HEK293T (cell line): ENCODE measurements at regions not wholly inside any gene's neighbourhood (a gene's known extent, or its start where the extent isn't known, plus 50 kb on each side); places are given as distances from the start of the nearest gene placed in this dataset.

Source experiments
- FOXA1 ChIP-seq: fragments of 450-650 bp; IDR thresholded peaks from 2 replicates; pipeline ENCODE4 v1.6.1; 2016; ENCODE audit warnings: mild to moderate bottlenecking
- FOXK2 ChIP-seq: fragments of 450-650 bp; IDR thresholded peaks from 2 replicates; pipeline ENCODE4 v1.6.1; 2016; ENCODE audit warnings: mild to moderate bottlenecking
- FOXM1 ChIP-seq: fragments of 450-650 bp; IDR thresholded peaks from 2 replicates; pipeline ENCODE4 v1.6.1; 2017; ENCODE audit warnings: mild to moderate bottlenecking, borderline replicate concordance
- PKNOX1 ChIP-seq: fragments of 450-650 bp; IDR thresholded peaks from 2 replicates; pipeline ENCODE4 v1.6.1; 2016
- SUZ12 ChIP-seq: fragments of 450-650 bp; IDR thresholded peaks from 2 replicates; pipeline ENCODE4 v1.6.1; 2016; ENCODE audit warnings: mild to moderate bottlenecking
- ZNF384 ChIP-seq: fragments of 450-650 bp; IDR thresholded peaks from 2 replicates; pipeline ENCODE4 v1.6.1; 2016

- TF ChIP-seq PKNOX1 = no peak
- no peak for TF ChIP-seq SUZ12
- no peak for TF ChIP-seq ZNF384
- TF ChIP-seq FOXA1 = no peak
- TF ChIP-seq FOXM1 = no peak
- no peak for TF ChIP-seq FOXK2
Measured at GRCh38 chr10:43885252-43885651, 236.6 kb upstream of the ZNF32 start.
